IMR-90 (cell line): ENCODE measurements at regions not wholly inside any gene's neighbourhood (a gene's known extent, or its start where the extent isn't known, plus 50 kb on each side); places are given as distances from the start of the nearest gene placed in this dataset.

Source experiments
- ATAC-seq: fragments of 200-7000 bp; cut with Tn5 transposase; 2 replicates; pipeline ENCODE4 v1.9.1; 2020; ENCODE audit warnings: low read depth, mild to moderate bottlenecking, moderate library complexity
- BruUV-seq: library from RNA; stranded (reverse); fragments of 400-500 nt; replicated peaks from 2 replicates; lab custom pipeline; 2021; lab: Mats Ljungman, UMichigan
- CTCF ChIA-PET: fragments of 300-600 bp; formaldehyde crosslinking; extraction: SDS; loops from one replicate; lab custom pipeline; 2021; ENCODE audit warnings: antibody characterized with exemption; lab: Yijun Ruan, JAX
- POLR2A ChIA-PET: fragments of 300-600 bp; sonication (Branson Sonifier 250); formaldehyde crosslinking; loops from one replicate; lab custom pipeline; 2022; ENCODE audit warnings: antibody characterized with exemption; ENCODE audit not compliant: unreplicated experiment; lab: Charles Lee
- DNase-seq: peaks from one replicate; pipeline ENCODE4 v3.0.0; 2013
- H2AFZ ChIP-seq: replicated peaks from 2 replicates; pipeline ENCODE3; 2013; ENCODE audit warnings: low read length, mild to moderate bottlenecking; ENCODE audit not compliant: poor library complexity
- H2AK5ac ChIP-seq: 2 replicates; pipeline ENCODE4 v1.6.1; 2013; ENCODE audit warnings: low read depth, low read length, inconsistent platforms
- H2AK9ac ChIP-seq: replicated peaks from 2 replicates; pipeline ENCODE3; 2013; ENCODE audit warnings: mild to moderate bottlenecking, low read depth, low read length, moderate library complexity; ENCODE audit not compliant: poor library complexity
- H2BK120ac ChIP-seq: 2 replicates; pipeline ENCODE4 v1.6.1; 2013; ENCODE audit warnings: low read depth, low read length, inconsistent platforms
- H2BK15ac ChIP-seq: 3 replicates; pipeline ENCODE4 v1.6.1; 2013; ENCODE audit warnings: low read depth, low read length, inconsistent platforms
- H2BK20ac ChIP-seq: 2 replicates; pipeline ENCODE4 v1.6.1; 2013; ENCODE audit warnings: low read depth, mild to moderate bottlenecking, inconsistent platforms, low read length, moderate library complexity
- H2BK5ac ChIP-seq: 2 replicates; pipeline ENCODE4 v1.6.1; 2013; ENCODE audit warnings: mild to moderate bottlenecking, low read depth, low read length, inconsistent platforms; ENCODE audit not compliant: poor library complexity, severe bottlenecking
- H3K14ac ChIP-seq: replicated peaks from 2 replicates; pipeline ENCODE4 v1.6.1; 2013; ENCODE audit warnings: low read depth, low read length, inconsistent platforms
- H3K18ac ChIP-seq: 2 replicates; pipeline ENCODE4 v1.6.1; 2013; ENCODE audit warnings: low read depth, low read length, control low read depth
- H3K23ac ChIP-seq: 2 replicates; pipeline ENCODE4 v1.6.1; 2013; ENCODE audit warnings: low read depth, low read length, inconsistent platforms
- H3K27ac ChIP-seq: 2 replicates; pipeline ENCODE4 v1.5.1; 2013; ENCODE audit warnings: mild to moderate bottlenecking, control low read depth, low read length; ENCODE audit not compliant: insufficient read depth
- H3K27me3 ChIP-seq: 2 replicates; pipeline ENCODE4 v1.6.1; 2013; ENCODE audit warnings: low read length; ENCODE audit not compliant: control insufficient read depth, insufficient read depth
- H3K36me3 ChIP-seq: 2 replicates; pipeline ENCODE4 v1.6.1; 2013; ENCODE audit warnings: low read length, mixed read lengths; ENCODE audit not compliant: control insufficient read depth, insufficient read depth
- H3K4ac ChIP-seq: 2 replicates; pipeline ENCODE4 v1.6.1; 2013; ENCODE audit warnings: low read depth, low read length, inconsistent platforms
- H3K4me1 ChIP-seq: 2 replicates; pipeline ENCODE4 v1.6.1; 2013; ENCODE audit warnings: low read length, mixed read lengths; ENCODE audit not compliant: control insufficient read depth, insufficient read depth
- H3K4me2 ChIP-seq: 2 replicates; pipeline ENCODE4 v1.6.1; 2013; ENCODE audit warnings: low read depth, mild to moderate bottlenecking, control low read depth, low read length, moderate library complexity
- H3K4me3 ChIP-seq: 2 replicates; pipeline ENCODE4 v1.5.1; 2013; ENCODE audit warnings: low read depth, mild to moderate bottlenecking, control low read depth, low read length, moderate library complexity; ENCODE audit not compliant: insufficient read depth
- H3K56ac ChIP-seq: 2 replicates; pipeline ENCODE4 v1.6.1; 2013; ENCODE audit warnings: low read length, inconsistent platforms; ENCODE audit not compliant: insufficient read depth; ENCODE audit errors: extremely low read depth
- H3K79me1 ChIP-seq, 2 experiments: 2 replicates each; pipeline ENCODE4 v1.6.1; 2013; ENCODE audit warnings: low read length in 2 of 2, inconsistent platforms in 1 of 2, low read depth in 1 of 2
- H3K9ac ChIP-seq: 2 replicates; pipeline ENCODE4 v1.6.1; 2013; ENCODE audit warnings: low read depth, low read length, control low read depth
- H3K9me1 ChIP-seq: 2 replicates; pipeline ENCODE4 v1.6.1; 2013; ENCODE audit warnings: low read length, inconsistent platforms; ENCODE audit not compliant: insufficient read depth
- H3K9me3 ChIP-seq: 2 replicates; pipeline ENCODE4 v1.6.1; 2013; ENCODE audit warnings: low read length; ENCODE audit not compliant: control insufficient read depth, insufficient read depth
- H4K20me1 ChIP-seq: 2 replicates; pipeline ENCODE4 v1.6.1; 2013; ENCODE audit warnings: low read length, inconsistent platforms; ENCODE audit not compliant: insufficient read depth
- H4K5ac ChIP-seq: 2 replicates; pipeline ENCODE4 v1.6.1; 2013; ENCODE audit warnings: mild to moderate bottlenecking, low read depth, low read length, control low read depth
- H4K8ac ChIP-seq, 2 experiments: 2 replicates each; pipeline ENCODE4 v1.6.1; 2013; ENCODE audit warnings: low read depth in 2 of 2, low read length in 2 of 2, control low read depth in 1 of 2, inconsistent platforms in 1 of 2
- H4K91ac ChIP-seq: 2 replicates; pipeline ENCODE4 v1.6.1; 2013; ENCODE audit warnings: low read depth, low read length, inconsistent platforms; ENCODE audit not compliant: insufficient read depth
- CEBPB ChIP-seq: IDR thresholded peaks from 2 replicates; pipeline ENCODE4 v1.6.1; 2012; ENCODE audit warnings: low read depth, low read length, improper control_type of control experiment
- ELK1 ChIP-seq: fragments of 150-350 bp; IDR thresholded peaks from 2 replicates; pipeline ENCODE4 v1.6.1; 2016; ENCODE audit warnings: low read depth, mild to moderate bottlenecking, low read length, moderate library complexity, borderline replicate concordance
- MAFK ChIP-seq: IDR thresholded peaks from 2 replicates; pipeline ENCODE4 v1.6.1; 2012; ENCODE audit warnings: low read depth, low read length, improper control_type of control experiment
- POLR2A ChIP-seq: IDR thresholded peaks from 2 replicates; pipeline ENCODE4 v1.6.1; 2012; ENCODE audit warnings: mild to moderate bottlenecking, low read depth, low read length
- USF2 ChIP-seq: fragments of 150-350 bp; IDR thresholded peaks from 2 replicates; pipeline ENCODE4 v1.6.1; 2017; ENCODE audit warnings: mild to moderate bottlenecking, antibody characterized with exemption, low read length, low read depth
- WGBS, 2 experiments: methylation state at CpG; one replicate each; pipeline versions ENCODE4 v1.1.5 to v1.1.7; 2013; ENCODE audit warnings: missing lambda C conversion rate in 2 of 2; ENCODE audit not compliant: insufficient read length in 1 of 2; ENCODE audit errors: extremely low coverage in 2 of 2; 5-methylcytosine and 5-hydroxymethylcytosine counted together
- dilution Hi-C: fragments of 300-500 bp; cut with HindIII; formaldehyde crosslinking; loops from one replicate; pipeline ENCODE4 v1.14.3; 2018; ENCODE audit warnings: low sequenced_read_pairs; ENCODE audit not compliant: unreplicated experiment
- in situ Hi-C: fragments of 300-500 bp; cut with MboI; formaldehyde crosslinking; loops from 3 replicates; pipeline ENCODE4 v1.14.3; 2019; ENCODE audit warnings: low sequenced_read_pairs, inconsistent platforms, mixed read lengths
- intact Hi-C: fragments of 100-400 bp; cut with micrococcal nuclease; formaldehyde crosslinking; loops from 2 replicates; pipeline ENCODE4 v1.10.0; 2022

GRCh38 chr18:73920033-73920432, 227.6 kb downstream of the FBXO15 start:
- Histone ChIP-seq H2AK5ac (no peak overlapping the region), H3K9me1 (peaks cover 5% of the 10 kb centered on the region; the same call in 1 of the 2 replicates), H3K4me2 (no peak overlapping the region), H4K8ac (no peak overlapping the region), H2AFZ (no peak overlapping the region), H3K36me3 (no peaks in the 10 kb centered on the region), H3K4ac (no peak overlapping the region), H3K27ac (no peak overlapping the region), H2BK5ac (no peak overlapping the region), H2BK120ac (no peak overlapping the region), H4K91ac (no peak overlapping the region), H3K56ac (no peak overlapping the region), H3K4me3 (no peak overlapping the region), H3K18ac (no peak overlapping the region), H4K5ac (no peak overlapping the region), H2AK9ac (no peak overlapping the region), H4K20me1 (no peaks in the 10 kb centered on the region), H3K23ac (no peak overlapping the region), H3K9ac (no peak overlapping the region), H3K4me1 (peaks cover 5% of the 10 kb centered on the region), H3K14ac (no peak overlapping the region), H3K27me3 (peaks cover 6% of the 10 kb centered on the region), H3K9me3 (no peaks in the 10 kb centered on the region), H2BK20ac (no peak overlapping the region), H3K79me1 (no peaks in the 10 kb centered on the region), H2BK15ac (no peak overlapping the region)
- intact Hi-C loops = no loop called here
- no peak for DNase-seq
- BruUV-seq = no TSS peak
- in situ Hi-C loops = no loop called here
- WGBS, 2 experiments = no CpG with 5 or more reads among the region's 2 CpGs
- ChIA-PET CTCF (interaction anchor here (0.6 kb wide), 1 partner anchor 12 kb away, joined by 7 read pairs; no protein-coding TSS in a partner anchor), POLR2A (no interaction called here)
- TF ChIP-seq USF2 (no peak), ELK1 (no peak), CEBPB (no peak), POLR2A (no peak), MAFK (peak; percentile 53; the same call in 1 of the 2 replicates)
- ATAC-seq = no peak
- dilution Hi-C loops = no loop called here
